ENCODE measurements at regions not wholly inside any gene's neighbourhood (a gene's known extent, or its start where the extent isn't known, plus 50 kb on each side); places are given as distances from the start of the nearest gene placed in this dataset.

DNA sequence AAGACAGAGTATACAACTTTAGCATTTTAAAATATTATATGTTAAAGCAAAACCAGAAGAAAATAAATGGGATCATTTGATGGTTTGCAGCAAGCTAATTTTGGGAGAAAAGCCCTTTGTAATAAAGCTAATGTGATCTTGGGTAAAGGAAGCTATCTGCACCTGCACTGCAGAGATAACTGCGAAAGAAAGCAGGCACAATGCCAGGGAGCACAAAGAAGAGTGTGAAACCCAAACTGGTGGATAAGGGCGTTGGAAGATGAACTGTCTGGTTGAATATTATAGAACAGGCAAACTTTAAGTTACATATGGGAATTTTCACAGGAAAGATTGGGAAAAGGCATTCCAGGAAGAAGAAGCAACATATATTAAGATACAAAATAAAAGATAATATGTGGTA lies 179.2 kb upstream of the KHDRBS2 start:
- POLR2A ChIA-PET, result no interaction called here
- Histone ChIP-seq H3K27ac (ENCODE audit: insufficient read depth, low read depth, low read length) (no peak overlapping the region), H3K36me3 (ENCODE audit: control insufficient read depth in 2 of 2, extremely low read depth in 1 of 2, insufficient read depth in 2 of 2, low read length in 2 of 2) (no peaks in the 10 kb centered on the region), H3K4me2 (ENCODE audit: insufficient read depth, low read length) (no peak overlapping the region), H3K9me1 (replicated peaks; ENCODE audit: control insufficient read depth, extremely low read depth, insufficient read depth, low read length) (no peaks in the 10 kb centered on the region), H3K27me3 (ENCODE audit: control insufficient read depth in 2 of 2, insufficient read depth in 2 of 2, low read length in 2 of 2) (no peaks in the 10 kb centered on the region), H4K20me1 (replicated peaks; ENCODE audit: control insufficient read depth, extremely low read depth, insufficient read depth, low read length) (no peaks in the 10 kb centered on the region), H3K4me3 (replicated peaks in 1 of 3; ENCODE audit: insufficient read depth in 1 of 3, low read depth in 1 of 3, low read length in 3 of 3) (no peak overlapping the region), H3K9ac (replicated peaks; ENCODE audit: extremely low read depth, insufficient read depth, low read length) (no peak overlapping the region), H3K9me3 (replicated peaks; ENCODE audit: control insufficient read depth, insufficient read depth, low read length) (no peaks in the 10 kb centered on the region), H3K4me1 (ENCODE audit: control insufficient read depth, extremely low read depth, insufficient read depth, low read length) (no peaks in the 10 kb centered on the region), H2AFZ (ENCODE audit: low read depth, low read length) (no peak overlapping the region), H3K79me2 (ENCODE audit: control insufficient read depth, insufficient read depth, low read length) (no peaks in the 10 kb centered on the region)
- no peak for DNase-seq (ENCODE audit: low read depth, low spot score)
- TF ChIP-seq POLR2A (IDR thresholded peaks at IDR 0.05; ENCODE audit: low read depth, low read length), result no peak
- TF ChIP-seq, protein P1, sequence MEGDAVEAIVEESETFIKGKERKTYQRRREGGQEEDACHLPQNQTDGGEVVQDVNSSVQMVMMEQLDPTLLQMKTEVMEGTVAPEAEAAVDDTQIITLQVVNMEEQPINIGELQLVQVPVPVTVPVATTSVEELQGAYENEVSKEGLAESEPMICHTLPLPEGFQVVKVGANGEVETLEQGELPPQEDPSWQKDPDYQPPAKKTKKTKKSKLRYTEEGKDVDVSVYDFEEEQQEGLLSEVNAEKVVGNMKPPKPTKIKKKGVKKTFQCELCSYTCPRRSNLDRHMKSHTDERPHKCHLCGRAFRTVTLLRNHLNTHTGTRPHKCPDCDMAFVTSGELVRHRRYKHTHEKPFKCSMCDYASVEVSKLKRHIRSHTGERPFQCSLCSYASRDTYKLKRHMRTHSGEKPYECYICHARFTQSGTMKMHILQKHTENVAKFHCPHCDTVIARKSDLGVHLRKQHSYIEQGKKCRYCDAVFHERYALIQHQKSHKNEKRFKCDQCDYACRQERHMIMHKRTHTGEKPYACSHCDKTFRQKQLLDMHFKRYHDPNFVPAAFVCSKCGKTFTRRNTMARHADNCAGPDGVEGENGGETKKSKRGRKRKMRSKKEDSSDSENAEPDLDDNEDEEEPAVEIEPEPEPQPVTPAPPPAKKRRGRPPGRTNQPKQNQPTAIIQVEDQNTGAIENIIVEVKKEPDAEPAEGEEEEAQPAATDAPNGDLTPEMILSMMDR (IDR thresholded peaks at IDR 0.05; ENCODE audit: extremely low read depth in 1 of 2, insufficient read depth in 1 of 2, low read depth in 1 of 2, low read length in 2 of 2), result no peak
- TF ChIP-seq POLR2AphosphoS5 (IDR thresholded peaks at IDR 0.05; ENCODE audit: insufficient read depth, low read depth, low read length), result no peak
- TF ChIP-seq JUN (IDR thresholded peaks at IDR 0.05; ENCODE audit: borderline replicate concordance, insufficient read depth, insufficient read length, low read depth), result no peak
- TF ChIP-seq, protein P2, sequence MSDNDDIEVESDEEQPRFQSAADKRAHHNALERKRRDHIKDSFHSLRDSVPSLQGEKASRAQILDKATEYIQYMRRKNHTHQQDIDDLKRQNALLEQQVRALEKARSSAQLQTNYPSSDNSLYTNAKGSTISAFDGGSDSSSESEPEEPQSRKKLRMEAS (IDR thresholded peaks at IDR 0.05; ENCODE audit: insufficient read depth, insufficient read length), result no peak
- TF ChIP-seq GATA2 (IDR thresholded peaks at IDR 0.05; ENCODE audit: insufficient read depth, insufficient read length, low read depth, low read length), result no peak
- no peak for TF ChIP-seq FOS (IDR thresholded peaks at IDR 0.05; ENCODE audit: borderline replicate concordance, insufficient read depth, low read length)
- intact Hi-C loops (cut with micrococcal nuclease), result no loop called here
- FAIRE-seq, result no peak
- CTCF ChIA-PET, result no interaction called here
- BruUV-seq (replicated peaks), result no TSS peak
- dilution Hi-C loops (cut with MboI; ENCODE audit: extremely low pct_ligation_motif_present, low sequenced_read_pairs), result no loop called here
